ENCODE measurements at regions not wholly inside any gene's neighbourhood (a gene's known extent, or its start where the extent isn't known, plus 50 kb on each side); places are given as distances from the start of the nearest gene placed in this dataset.
A peak's percentile ranks its signal among the peaks of the same experiment; 100 is the strongest.
"Not testable (repeated sequence)": the region's sequence is repeated elsewhere in the genome, so short reads cannot be mapped to it uniquely, and the experiment has no call there.

DNA sequence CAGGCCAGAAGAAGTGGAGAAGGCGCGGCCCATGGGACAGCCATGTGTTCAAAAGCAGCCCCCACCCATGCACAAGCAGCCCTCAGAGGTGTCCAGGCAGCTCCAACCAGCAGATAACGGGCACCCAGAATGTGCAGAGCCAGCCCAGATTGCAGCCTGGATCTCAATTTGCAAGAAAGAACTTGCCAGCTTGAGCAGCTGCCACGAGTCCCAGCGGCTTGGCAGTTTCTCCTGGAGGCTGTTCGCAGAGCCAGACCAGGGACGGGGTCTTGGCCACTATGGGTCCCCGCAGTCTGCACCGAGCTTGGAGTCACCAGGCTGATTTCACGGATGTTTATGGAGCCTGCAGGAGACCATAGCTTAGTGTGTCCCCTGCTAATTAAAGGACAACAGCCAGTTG, 61.4 kb upstream of the SULF2 start:
- not testable (repeated sequence) for DNase-seq; H3K18ac ChIP-seq (ENCODE audit: low read length); H3K4ac ChIP-seq (ENCODE audit: low read depth, low read length); H4K12ac ChIP-seq (ENCODE audit: low read depth, low read length); H3K27me3 ChIP-seq (ENCODE audit: insufficient read depth, low read length); H3K14ac ChIP-seq (ENCODE audit: low read length); H4K91ac ChIP-seq (ENCODE audit: low read depth, low read length); H4K8ac ChIP-seq (ENCODE audit: low read depth, low read length); H3K4me3 ChIP-seq (ENCODE audit: low read depth, low read length); H3K9me3 ChIP-seq (ENCODE audit: insufficient read depth, low read depth, low read length); H3K36me3 ChIP-seq (ENCODE audit: control insufficient read depth in 1 of 2, insufficient read depth in 2 of 2, low read length in 2 of 2); H3K27ac ChIP-seq (ENCODE audit: low read depth, low read length); H2AFZ ChIP-seq (ENCODE audit: insufficient read depth, low read length, poor library complexity); H3K4me1 ChIP-seq (ENCODE audit: control insufficient read depth in 1 of 2, insufficient read depth in 2 of 2, low read length in 2 of 2); H3K79me1 ChIP-seq (ENCODE audit: low read length); H2BK5ac ChIP-seq (ENCODE audit: low read depth, low read length, poor library complexity); H2BK120ac ChIP-seq (ENCODE audit: insufficient read depth, low read length, poor library complexity); H3K23ac ChIP-seq (ENCODE audit: low read length); H2AK5ac ChIP-seq (ENCODE audit: low read length); H3K4me2 ChIP-seq (ENCODE audit: low read length); H3K9ac ChIP-seq (ENCODE audit: low read length); H3K79me2 ChIP-seq (ENCODE audit: control insufficient read depth, insufficient read depth, low read length, poor library complexity); H2BK12ac ChIP-seq (ENCODE audit: low read length)
- no CpG with 5 or more reads among the region's 10 CpGs for WGBS (ENCODE audit: extremely low coverage, insufficient coverage, insufficient read length)

DNA sequence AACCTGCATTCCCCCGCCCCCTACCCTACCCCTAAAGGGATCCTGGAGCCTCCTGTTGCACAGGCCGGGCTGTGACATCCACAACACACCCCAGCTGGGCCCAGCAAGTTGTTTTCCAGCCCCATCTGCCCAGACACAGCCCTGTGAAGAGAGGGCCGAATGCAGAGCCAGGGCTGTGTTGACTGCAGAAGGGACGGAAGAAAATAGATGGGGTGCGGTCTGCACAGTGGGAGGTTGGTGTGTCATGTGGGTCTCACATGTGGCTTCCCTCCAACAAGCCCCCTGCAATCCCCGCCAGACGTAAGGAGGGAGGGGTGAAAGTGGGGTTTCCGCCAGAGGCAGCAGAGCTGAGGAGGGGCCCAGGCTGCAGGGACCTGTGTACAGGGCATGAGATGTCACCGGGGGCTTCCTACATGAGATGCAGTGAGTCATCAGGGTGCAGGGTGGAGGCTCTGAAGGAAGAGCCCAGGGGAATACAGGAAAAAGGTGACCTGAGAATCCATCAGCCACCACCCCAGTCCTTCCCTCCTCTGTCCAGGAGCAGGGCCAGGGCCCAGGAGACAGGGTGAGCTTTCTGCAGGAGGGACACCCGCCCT, 60.2 kb upstream of the SULF2 start:
- H3K79me1 ChIP-seq (ENCODE audit: low read length), result not testable (repeated sequence)

DNA sequence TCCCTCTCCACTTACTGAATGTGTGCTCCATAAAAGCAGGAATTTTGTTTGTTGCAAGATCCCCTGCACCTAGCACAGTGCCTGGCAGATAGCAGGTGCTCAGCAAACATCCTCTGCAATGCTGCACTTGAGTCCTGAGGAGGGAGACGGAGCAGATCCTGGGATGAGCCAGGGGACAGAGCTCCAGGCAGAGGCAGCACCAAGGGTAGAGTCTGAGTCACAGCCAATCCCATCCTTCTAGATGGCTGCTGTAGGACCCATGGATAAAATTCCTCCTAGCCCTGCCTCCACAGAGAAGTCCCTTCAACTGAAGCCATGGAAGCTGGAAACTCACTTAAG, 59.3 kb upstream of the SULF2 start:
- H2BK120ac ChIP-seq (ENCODE audit: insufficient read depth, low read length, poor library complexity); H3K27ac ChIP-seq (ENCODE audit: low read depth, low read length); H4K8ac ChIP-seq (ENCODE audit: low read depth, low read length); H3K79me2 ChIP-seq (ENCODE audit: control insufficient read depth, insufficient read depth, low read length, poor library complexity); H2AK5ac ChIP-seq (ENCODE audit: low read length); H3K18ac ChIP-seq (ENCODE audit: low read length); H2AFZ ChIP-seq (ENCODE audit: insufficient read depth, low read length, poor library complexity); H3K36me3 ChIP-seq (ENCODE audit: control insufficient read depth in 1 of 2, insufficient read depth in 2 of 2, low read length in 2 of 2); H4K91ac ChIP-seq (ENCODE audit: low read depth, low read length); H2BK5ac ChIP-seq (ENCODE audit: low read depth, low read length, poor library complexity); H3K23ac ChIP-seq (ENCODE audit: low read length); H4K12ac ChIP-seq (ENCODE audit: low read depth, low read length); H3K4ac ChIP-seq (ENCODE audit: low read depth, low read length); H3K27me3 ChIP-seq (ENCODE audit: insufficient read depth, low read length); H3K4me1 ChIP-seq (ENCODE audit: control insufficient read depth in 1 of 2, insufficient read depth in 2 of 2, low read length in 2 of 2); H3K9me3 ChIP-seq (ENCODE audit: insufficient read depth, low read depth, low read length); H3K14ac ChIP-seq (ENCODE audit: low read length); H3K4me3 ChIP-seq (ENCODE audit: low read depth, low read length); H3K9ac ChIP-seq (ENCODE audit: low read length); H3K79me1 ChIP-seq (ENCODE audit: low read length); H2BK12ac ChIP-seq (ENCODE audit: low read length); H3K4me2 ChIP-seq (ENCODE audit: low read length): not testable (repeated sequence)
- no CpG with 5 or more reads among the region's 1 CpG for WGBS (ENCODE audit: extremely low coverage, insufficient coverage, insufficient read length)
- peak in 1 of 2 donors; percentile 4 for DNase-seq

More for the DNA sequence above, 60.2 kb upstream of the SULF2 start:
- H3K4me3 ChIP-seq (ENCODE audit: low read depth, low read length); H3K4ac ChIP-seq (ENCODE audit: low read depth, low read length); H3K79me2 ChIP-seq (ENCODE audit: control insufficient read depth, insufficient read depth, low read length, poor library complexity); H3K27ac ChIP-seq (ENCODE audit: low read depth, low read length); H2AFZ ChIP-seq (ENCODE audit: insufficient read depth, low read length, poor library complexity); H3K18ac ChIP-seq (ENCODE audit: low read length); H3K4me1 ChIP-seq (ENCODE audit: control insufficient read depth in 1 of 2, insufficient read depth in 2 of 2, low read length in 2 of 2); H4K12ac ChIP-seq (ENCODE audit: low read depth, low read length); H3K4me2 ChIP-seq (ENCODE audit: low read length); H3K9ac ChIP-seq (ENCODE audit: low read length); H4K8ac ChIP-seq (ENCODE audit: low read depth, low read length); H3K14ac ChIP-seq (ENCODE audit: low read length); H2AK5ac ChIP-seq (ENCODE audit: low read length); DNase-seq; H3K23ac ChIP-seq (ENCODE audit: low read length); H3K36me3 ChIP-seq (ENCODE audit: control insufficient read depth in 1 of 2, insufficient read depth in 2 of 2, low read length in 2 of 2); H3K9me3 ChIP-seq (ENCODE audit: insufficient read depth, low read depth, low read length); H4K91ac ChIP-seq (ENCODE audit: low read depth, low read length); H2BK12ac ChIP-seq (ENCODE audit: low read length); H2BK5ac ChIP-seq (ENCODE audit: low read depth, low read length, poor library complexity); H3K27me3 ChIP-seq (ENCODE audit: insufficient read depth, low read length); H2BK120ac ChIP-seq (ENCODE audit: insufficient read depth, low read length, poor library complexity): not testable (repeated sequence)
- no CpG with 5 or more reads among the region's 10 CpGs for WGBS (ENCODE audit: extremely low coverage, insufficient coverage, insufficient read length)

- no peaks in the 10 kb centered on the region for H3K4me1 ChIP-seq (ENCODE audit: control insufficient read depth in 1 of 2, insufficient read depth in 2 of 2, low read length in 2 of 2)
- no peak overlapping the region for H4K8ac ChIP-seq (ENCODE audit: low read depth, low read length)
- no peak overlapping the region for H4K12ac ChIP-seq (ENCODE audit: low read depth, low read length)
- no peak overlapping the region for H3K27ac ChIP-seq (ENCODE audit: low read depth, low read length)
- no peak overlapping the region for H3K4ac ChIP-seq (ENCODE audit: low read depth, low read length)
- H3K9me3 ChIP-seq (ENCODE audit: insufficient read depth, low read depth, low read length), result no peaks in the 10 kb centered on the region
- H3K23ac ChIP-seq (ENCODE audit: low read length), result no peak overlapping the region
- no peak overlapping the region for H2BK120ac ChIP-seq (ENCODE audit: insufficient read depth, low read length, poor library complexity)
- no peak overlapping the region for H2BK12ac ChIP-seq (ENCODE audit: low read length)
- no peaks in the 10 kb centered on the region for H3K36me3 ChIP-seq (ENCODE audit: control insufficient read depth in 1 of 2, insufficient read depth in 2 of 2, low read length in 2 of 2)
- H3K27me3 ChIP-seq (ENCODE audit: insufficient read depth, low read length), result no peaks in the 10 kb centered on the region
- no peak overlapping the region for H2AFZ ChIP-seq (ENCODE audit: insufficient read depth, low read length, poor library complexity)
- DNase-seq, result peak; percentile 26 to 54
- H3K79me1 ChIP-seq (ENCODE audit: low read length), result no peaks in the 10 kb centered on the region
- no peak overlapping the region for H2BK5ac ChIP-seq (ENCODE audit: low read depth, low read length, poor library complexity)
- no peak overlapping the region for H3K14ac ChIP-seq (ENCODE audit: low read length)
- no peak overlapping the region for H3K9ac ChIP-seq (ENCODE audit: low read length)
- no peak overlapping the region for H4K91ac ChIP-seq (ENCODE audit: low read depth, low read length)
- no peak overlapping the region for H3K4me2 ChIP-seq (ENCODE audit: low read length)
- no peak overlapping the region for H3K18ac ChIP-seq (ENCODE audit: low read length)
- no peaks in the 10 kb centered on the region for H3K79me2 ChIP-seq (ENCODE audit: control insufficient read depth, insufficient read depth, low read length, poor library complexity)
- H2AK5ac ChIP-seq (ENCODE audit: low read length), result no peak overlapping the region
- no peak overlapping the region for H3K4me3 ChIP-seq (ENCODE audit: low read depth, low read length)
- no CpG with 5 or more reads among the region's 2 CpGs for WGBS (ENCODE audit: extremely low coverage, insufficient coverage, insufficient read length)
Measured at GRCh38 chr20:47843886-47844567, 58.7 kb upstream of the SULF2 start.
